Glomerular visceral epithelial cell (primary cell): ENCODE measurements at regions not wholly inside any gene's neighbourhood (a gene's known extent, or its start where the extent isn't known, plus 50 kb on each side); places are given as distances from the start of the nearest gene placed in this dataset.
A peak's percentile ranks its signal among the peaks of the same experiment; 100 is the strongest.

Experiments used
- DNase-seq: peaks from one replicate; pipeline ENCODE4 v3.0.0-alpha.2; 2016; ENCODE audit errors: extremely low spot score

DNA sequence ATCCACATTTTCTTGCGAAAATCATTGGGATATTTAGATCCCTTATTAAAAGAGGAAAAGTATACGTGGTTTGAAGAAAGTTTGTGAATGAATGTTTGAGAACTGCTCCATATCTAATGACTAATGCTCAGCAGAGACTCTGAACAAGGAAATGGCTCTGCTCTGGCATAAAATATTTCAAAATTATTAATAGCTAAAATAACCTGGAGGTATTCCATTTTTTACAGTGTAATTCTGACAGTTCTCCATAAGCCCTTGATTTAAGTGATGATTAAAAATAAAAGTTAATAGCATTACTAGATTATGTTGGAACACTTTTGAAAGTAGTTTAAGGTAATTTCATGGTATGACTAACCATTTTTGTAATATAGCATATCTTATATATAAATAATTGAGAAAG, 1276.9 kb upstream of the TENM3 start:
- no peak for DNase-seq

DNA sequence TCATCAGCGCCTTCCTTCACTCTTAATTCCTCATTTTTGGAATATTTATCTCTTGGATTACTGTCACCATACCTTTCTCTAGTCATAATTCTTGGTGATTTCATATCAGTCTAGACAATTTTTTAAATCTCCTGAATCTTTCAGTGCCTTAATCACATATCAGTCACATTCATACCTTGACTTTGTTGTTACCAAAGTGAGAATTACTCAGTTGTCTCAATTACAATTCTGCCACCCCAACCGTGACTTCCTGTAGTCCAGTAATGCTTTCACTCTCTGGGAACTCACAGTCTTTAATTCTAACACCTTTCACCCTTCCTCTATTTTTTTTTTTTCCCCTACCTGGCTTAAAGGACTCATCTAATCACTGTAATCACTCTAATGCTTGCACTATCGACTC, 1275.3 kb upstream of the TENM3 start:
- no peak for DNase-seq

DNA sequence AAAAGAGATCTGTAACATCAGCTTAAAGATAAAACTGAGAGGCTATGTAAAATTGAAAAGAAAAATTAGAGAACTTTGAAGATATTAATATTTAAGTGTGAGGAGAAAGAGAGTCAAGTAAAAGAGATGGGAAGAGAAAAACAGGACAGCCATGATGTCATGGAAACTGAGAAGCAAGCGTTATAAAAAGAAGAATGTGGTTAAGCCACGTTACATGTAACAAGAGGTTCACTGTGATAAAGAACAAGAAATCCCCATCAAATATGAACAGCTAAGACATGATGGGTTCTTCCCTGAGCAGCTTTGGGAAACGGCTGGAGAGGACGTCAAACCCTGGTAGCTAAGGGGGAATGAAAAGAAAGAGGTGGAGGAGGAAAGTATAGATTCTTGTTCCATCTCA, 1269.3 kb upstream of the TENM3 start:
- no peak for DNase-seq

DNA sequence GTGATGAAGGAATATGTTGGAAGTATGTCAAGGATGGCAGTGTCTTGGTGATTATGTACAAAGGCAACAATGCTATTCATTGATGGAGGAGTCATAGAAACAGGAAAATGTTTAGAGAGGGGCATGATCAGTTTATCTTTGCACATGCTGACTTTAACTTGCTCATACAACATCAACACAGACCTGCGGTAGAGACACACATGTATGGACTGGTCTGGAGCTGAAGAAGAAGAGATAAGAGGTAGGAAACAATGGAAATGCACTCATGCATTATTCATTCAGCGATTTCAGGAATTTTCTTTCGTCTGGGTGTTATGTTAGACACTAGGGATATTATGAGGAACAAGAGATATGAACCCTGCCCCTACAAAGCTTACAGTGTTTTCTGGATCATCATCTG, 1252.3 kb upstream of the TENM3 start:
- no peak for DNase-seq

DNA sequence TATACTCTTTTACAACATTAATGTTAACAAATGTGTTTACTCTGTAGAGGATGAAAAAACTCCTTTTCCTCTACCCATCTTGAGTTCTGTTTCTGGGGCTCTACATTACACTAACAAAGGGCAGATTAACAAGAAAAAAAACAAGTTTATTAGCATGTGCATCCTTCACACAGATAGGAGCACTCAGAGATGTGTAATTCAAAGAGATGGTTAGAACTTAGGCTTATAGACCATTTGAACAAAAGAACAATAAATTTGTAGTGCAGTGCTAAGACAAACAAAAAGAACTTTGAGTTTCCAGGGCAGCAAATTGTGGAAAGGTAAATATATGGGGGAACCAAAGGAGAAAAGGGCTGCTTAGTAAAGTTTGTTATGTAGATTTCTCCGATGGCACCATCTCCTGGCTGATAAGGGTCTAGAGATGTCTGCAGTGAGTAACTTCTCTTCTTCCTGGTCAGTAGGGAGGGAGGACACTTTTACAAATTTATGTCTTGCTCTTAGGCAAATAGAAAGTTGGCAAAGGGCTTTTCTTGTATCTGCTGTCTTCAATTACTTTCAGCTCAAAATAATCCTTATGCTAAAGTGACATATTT, 1249.9 kb upstream of the TENM3 start:
- DNase-seq: no peak

DNA sequence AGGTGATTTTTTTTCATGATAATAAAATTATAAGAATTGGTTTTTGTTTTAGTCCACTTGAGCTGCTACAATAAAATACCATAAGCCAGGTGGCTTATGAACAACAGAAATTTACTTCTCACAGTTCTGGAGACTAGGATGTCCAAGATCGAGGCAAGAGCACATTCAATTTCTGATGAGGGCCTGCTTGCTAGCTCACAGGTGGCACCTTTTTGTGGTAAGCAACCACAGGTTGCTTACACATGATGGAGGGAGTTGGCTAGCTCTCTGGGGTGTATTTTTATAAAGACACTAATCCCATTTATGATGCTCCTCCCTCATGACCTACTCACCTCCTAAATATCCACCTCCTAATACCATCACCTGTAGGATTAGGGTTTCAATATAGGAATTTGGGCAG, 1248.5 kb upstream of the TENM3 start:
- no peak for DNase-seq

DNA sequence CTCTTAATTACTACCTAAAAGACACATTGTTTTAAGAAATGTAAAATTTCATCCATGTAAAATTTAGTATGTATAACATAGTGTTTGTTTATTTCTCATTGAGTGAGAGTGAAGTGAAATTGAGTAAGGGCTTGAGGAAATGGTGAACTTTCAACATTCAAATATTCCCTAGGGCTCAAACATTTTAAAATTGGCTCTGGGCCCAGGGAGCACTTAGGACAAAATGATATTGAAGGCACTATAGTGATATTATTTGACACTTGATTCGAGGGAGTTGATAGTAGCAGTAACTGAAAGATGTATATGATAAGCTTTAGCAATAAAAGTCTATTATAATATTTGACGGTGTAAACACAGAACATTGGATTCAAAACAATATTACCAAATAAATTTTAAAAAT, 1244.0 kb upstream of the TENM3 start:
- DNase-seq: no peak

DNA sequence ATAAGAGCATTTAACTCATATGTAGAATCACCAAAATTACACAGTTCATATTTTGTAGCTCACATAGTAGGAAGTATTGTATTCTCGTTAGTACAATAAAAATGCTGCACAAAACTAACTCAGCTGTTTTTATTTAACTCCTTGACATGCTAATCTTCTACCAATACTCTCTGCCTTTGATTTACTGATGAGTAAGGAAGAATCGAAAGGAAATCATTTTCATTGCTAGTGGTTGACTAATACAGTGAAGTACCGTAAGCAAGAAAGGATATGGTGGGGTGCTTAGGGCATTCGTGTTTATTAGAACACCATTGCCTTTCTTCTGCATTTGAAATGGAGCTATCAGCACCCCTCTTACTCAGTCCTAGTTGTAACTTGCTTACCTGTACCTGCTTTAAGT, 1239.1 kb upstream of the TENM3 start:
- no peak for DNase-seq

DNA sequence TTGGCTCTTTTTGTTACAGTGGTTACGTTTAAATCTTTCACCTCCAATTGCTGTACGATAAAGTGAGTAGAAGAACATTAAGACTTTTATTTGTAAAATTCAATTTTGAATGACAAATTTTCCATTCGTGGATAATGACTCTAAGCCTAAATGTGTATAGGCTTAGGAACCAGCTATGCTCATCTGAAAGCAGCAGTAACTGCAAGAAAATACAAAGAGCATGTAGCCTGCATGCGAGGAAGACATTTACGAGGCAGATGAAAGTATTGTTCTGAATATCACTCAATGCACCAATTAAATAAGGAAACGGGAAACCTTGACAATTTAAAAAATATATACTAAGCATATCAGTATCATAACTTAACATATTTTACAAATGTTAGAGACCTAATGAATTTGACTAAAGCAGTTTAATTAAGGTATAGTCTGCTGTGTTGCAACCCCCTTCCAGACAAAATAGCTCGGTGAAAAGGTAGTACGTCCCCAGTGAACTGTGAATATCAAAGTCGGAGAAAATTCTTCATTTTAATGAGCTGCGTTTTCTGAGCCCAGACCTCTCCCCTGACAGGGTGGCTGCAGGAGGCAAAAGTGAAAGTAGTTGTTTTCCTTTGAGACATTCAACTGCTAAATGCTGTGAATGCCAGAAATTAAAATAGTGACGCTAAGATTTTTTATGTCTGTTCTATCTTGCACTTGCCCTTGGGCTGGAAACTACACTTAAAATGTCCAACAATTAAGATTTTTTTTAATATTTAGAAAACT, 1236.5 kb upstream of the TENM3 start:
- DNase-seq: peak; percentile 13

DNA sequence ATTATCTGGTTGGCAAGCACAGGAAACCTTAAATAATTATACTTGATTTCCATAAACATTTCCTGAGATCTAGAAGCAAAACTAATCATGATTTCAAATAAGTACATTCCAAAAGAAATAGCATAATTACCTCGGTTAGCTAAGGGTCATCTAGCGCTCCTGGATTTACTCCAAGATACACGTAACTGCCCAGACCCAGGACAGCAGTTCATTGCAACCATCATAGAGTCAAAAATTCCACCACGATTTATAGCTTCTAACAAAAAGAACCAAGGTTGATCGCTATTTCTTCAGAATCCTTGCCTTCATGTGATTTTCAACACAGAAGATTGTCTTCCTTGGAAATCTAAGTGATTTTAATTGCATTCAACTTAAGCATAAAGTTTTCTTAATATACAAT, 1235.5 kb upstream of the TENM3 start:
- peak; percentile 41 for DNase-seq

DNA sequence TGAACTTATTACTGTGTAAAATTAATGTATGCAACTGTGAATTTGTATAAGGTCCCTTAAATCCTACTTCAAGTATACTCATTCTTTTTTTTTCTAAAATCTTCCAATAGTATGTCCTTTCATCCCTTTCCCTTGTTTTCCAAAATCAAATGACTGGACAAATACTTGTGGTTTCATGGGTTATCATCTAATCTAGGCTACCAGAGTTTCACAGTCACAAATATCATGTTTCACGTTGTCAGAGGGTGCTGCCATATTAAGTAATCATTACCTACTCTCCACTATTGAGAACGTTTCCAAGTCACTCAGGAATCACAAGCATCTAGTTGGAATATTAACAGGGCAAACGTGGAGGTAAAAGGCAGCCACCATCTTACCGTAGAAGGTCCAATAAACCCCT, 1235.0 kb upstream of the TENM3 start:
- peak; percentile 86 for DNase-seq

DNA sequence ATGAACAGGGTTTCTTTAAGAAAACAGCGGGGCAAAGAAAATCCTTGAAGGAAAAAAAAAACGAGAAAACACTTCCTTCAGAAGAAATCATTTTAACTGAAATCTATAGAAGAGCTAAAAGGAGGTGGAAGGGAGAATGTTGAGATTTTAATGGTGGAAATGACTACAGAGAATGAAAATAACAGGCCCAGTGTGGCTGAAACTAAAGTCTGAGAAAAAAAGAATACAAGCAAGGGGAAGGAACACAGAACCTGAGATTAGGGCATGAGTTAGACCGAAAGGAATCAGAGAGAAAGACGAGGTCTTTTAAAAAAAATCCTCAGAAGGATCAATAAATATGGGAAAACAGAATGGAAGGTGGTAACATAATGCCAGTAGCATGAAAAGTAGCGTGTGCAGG, 1230.0 kb upstream of the TENM3 start:
- no peak for DNase-seq

DNA sequence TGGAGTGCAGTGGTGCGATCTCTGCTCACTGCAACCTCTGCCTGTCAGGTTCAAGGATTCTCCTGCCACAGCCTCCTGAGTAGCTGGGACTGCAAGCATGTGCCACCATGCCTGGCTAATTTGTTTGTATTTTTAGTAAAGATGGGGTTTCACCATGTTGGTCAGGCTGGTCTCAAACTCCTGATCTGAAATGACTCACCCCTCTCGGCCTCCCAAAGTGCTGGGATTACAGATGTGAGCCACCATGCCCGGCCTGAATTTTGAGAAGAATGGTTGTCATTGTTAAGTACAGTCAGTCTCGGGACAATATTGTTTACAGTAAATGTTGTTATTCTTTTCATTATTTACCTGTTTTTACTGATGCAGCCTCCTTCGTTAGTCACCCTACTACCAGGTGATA, 1226.2 kb upstream of the TENM3 start:
- DNase-seq: no peak

DNA sequence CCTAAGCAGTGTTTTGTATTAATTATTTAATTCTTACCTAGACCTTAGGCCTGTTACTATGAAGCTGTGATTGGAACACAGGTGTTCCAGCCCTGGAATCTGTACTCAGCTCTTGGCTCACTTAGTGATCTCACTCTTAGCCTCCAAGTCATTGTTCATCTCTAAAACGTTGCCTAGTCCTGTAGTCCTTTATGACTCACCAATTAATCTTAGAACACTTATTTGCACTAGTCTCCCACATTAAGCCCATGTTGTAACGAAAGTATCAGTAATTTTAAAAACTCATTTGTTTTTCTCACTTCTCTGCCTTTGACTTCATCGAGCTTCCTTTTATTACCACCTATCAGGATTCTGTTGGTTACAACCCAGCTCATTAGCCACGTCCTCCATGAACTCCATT, 1224.7 kb upstream of the TENM3 start:
- DNase-seq: no peak

DNA sequence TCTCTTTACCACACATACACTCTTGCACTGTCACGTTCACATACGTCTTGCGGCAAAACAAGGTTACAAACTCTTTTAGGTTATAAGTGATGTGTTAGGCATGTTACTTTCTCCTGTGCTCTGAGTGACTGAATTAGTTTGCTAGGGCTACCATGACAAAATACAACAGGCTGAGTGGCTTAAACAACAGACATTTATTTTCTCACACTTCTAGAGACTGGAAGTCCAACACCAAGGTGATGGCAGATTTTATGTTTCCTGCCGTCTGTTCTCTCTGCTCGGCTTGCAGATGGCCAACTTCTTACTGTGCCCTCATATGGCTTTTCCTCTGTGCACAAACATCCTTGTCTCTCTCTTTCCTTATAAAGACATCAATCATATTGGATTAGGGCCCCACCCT, 1224.3 kb upstream of the TENM3 start:
- no peak for DNase-seq

DNA sequence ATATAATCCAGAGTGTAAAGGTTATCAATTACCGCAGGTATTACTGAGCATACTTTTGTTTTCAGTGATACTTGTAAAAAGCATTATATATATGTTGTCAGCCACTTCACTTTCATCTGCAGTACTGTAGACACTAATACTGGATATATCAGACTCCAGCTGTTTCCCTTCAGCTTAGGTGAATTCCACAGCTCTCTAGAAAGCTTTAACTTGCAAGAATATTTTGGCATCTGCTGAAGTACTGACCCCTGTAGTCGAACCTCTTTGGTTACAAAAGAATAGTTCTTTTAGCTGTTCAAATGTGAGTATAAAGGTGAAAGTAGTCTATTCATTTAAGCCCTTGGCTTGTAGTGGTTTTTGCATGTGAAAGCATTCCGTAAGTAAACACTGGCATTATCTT, 1222.7 kb upstream of the TENM3 start:
- no peak for DNase-seq

DNA sequence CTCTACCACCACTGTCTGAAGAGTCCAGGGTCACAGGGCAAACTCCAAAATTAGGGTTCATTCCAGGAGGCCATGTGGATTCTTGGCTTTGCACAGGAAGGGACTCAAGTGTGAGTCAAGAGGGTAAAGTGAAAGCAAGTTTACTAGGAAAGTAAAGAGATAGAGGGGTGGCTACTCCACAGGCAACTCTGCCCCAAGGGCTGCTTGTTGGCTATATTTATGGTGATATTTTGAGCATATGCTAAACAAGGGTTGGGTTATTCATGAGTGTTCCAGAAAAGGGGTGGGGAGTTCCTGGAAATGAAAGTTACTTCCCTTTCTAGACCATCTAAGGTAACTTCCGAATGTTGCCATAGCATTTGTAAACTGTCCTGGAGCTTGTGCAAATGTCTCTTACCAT, 1222.0 kb upstream of the TENM3 start:
- DNase-seq: no peak

DNA sequence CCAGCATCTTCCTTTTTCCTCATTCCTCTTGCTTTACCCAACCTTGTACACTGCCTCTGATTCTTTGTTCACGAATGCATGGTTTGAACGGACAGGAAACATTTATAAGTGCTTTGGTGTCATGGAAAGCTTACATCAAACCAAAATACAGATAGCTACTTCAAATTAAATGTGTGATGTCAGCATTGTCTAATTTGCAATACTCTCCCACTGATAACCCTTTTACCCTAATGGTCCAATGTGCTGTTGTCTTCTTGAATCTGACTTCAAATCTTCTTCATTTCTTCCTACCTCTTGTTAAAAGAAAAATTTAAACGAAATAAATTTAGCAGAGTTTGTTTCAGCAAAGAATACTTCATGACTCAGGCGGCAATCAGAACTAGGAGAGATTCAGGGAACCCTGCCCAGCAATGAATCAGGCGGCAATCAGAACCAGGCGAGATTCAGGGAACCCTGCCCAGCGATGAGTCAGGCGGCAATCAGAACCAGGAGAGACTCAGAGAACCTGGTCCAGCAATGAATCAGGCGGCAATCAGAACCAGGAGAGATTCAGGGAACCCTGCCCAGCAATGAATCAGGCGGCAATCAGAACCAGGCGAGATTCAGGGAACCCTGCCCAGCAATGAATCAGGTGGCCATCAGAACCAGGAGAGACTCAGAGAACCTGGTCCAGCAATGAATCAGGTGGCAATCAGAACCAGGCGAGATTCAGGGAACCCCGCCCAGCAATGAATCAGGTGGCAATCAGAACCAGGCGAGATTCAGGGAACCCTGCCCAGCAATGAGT, 1212.9 kb upstream of the TENM3 start:
- DNase-seq: peak; percentile 36

DNA sequence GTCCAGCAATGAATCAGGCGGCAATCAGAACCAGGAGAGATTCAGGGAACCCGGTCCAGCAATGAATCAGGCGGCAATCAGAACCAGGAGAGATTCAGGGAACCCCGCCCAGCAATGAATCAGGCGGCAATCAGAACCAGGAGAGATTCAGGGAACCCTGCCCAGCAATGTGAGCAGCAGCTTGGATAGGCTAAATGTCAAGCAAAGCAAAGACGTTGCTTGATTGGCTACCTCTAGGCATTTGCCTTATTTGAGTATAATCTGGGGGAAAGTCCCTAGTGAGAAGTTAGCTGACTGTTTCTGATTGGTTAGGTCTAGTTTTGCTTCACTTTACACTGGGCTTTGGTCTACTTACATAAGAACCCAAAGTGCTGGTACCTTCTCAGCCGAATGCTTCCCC, 1212.2 kb upstream of the TENM3 start:
- DNase-seq: no peak

DNA sequence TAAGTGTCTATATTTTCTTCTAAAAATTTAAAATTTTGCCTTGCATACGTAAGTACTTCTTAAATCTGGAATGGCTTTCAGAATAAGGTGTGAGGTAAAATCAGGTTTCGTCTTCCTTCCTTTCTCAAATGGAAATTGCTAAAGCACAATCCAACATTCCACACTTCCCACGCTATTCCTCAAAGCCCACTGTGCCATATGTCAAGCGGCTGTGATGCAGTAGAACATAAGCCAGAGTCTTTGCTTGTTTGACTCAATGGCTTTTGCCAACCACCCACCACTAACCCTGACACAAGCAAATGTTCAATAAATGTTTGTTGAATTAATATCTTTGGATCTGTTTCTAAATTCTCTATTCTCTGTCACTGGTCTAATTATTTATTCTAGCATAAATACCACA, 1199.7 kb upstream of the TENM3 start:
- DNase-seq: no peak

DNA sequence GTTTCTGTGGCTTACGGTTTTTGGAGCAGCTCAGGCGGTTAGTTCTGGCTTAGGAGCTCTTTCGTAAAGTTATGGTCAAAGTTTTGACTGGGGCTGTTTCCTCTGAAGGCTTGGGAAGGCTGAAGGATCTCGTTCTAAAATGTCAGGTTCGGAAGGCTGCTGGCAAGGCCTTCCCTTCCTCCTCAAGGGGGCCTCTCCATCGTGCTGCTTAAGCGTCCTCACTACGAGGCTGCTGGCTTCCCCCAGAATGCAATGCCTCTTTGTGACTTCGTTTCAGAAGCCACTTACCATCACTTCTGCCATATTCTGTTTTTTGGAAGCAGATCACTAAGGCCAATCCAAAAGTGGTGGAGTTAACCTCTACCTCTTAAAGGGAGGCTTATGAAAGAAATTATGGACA, 1196.4 kb upstream of the TENM3 start:
- no peak for DNase-seq

DNA sequence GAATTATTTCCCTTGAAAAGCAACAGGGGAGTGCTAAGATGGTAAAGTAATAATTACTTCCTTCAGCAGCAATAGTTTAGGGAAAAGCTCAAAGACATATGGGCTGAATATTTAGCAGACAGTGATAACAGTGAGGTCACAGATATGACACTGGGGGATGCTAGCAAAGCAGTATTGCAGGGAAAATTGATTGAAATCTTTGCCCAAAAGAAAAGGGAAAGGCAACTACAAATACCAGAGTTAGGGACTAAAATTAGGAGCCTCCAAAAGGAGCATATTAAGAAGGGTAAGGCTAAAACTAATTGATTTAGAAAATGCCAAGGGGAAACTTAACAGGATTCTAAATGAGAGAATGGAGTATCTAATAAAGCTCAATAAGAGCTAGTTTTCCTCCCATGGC, 1191.3 kb upstream of the TENM3 start:
- no peak for DNase-seq

DNA sequence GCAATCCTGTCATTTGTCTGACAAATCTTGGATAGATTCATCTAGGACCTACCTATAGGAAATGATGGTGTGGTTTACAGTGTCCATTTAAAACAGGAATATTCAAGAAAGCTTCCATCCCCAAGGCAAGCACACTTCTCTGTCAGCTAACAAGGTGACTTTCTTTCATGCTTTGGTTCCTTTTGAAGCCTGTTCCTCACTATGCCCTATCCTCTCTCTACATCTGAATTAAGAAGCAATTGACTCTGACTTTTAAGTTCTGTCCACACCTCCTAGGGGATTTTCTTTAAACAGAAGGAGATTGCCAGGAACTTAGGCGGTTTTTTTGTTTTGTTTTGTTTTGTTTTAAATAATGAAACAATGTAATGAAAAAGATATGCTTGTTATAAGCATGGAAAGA, 1181.4 kb upstream of the TENM3 start:
- DNase-seq: no peak
